ENCODE measurements at regions not wholly inside any gene's neighbourhood (a gene's known extent, or its start where the extent isn't known, plus 50 kb on each side); places are given as distances from the start of the nearest gene placed in this dataset.
A peak's percentile ranks its signal among the peaks of the same experiment; 100 is the strongest.

GRCh38 chr22:22386602-22387385 is 121.7 kb downstream of the ZNF280B start (continued):
- no peak for TF ChIP-seq SRSF9 (IDR thresholded peaks at IDR 0.05; ENCODE audit: borderline replicate concordance, insufficient read depth, low read depth, low read length, poor library complexity, severe bottlenecking)
- TF ChIP-seq CHCHD3 (CRISPR knock-in tag; IDR thresholded peaks at IDR 0.05): no peak
- no peak for TF ChIP-seq ZNF788 (CRISPR knock-in tag; IDR thresholded peaks at IDR 0.05; ENCODE audit: borderline replicate concordance)
- TF ChIP-seq HOXA9 (CRISPR knock-in tag; IDR thresholded peaks at IDR 0.05; ENCODE audit: borderline replicate concordance): peak; percentile 59; the same call in 1 of the 2 replicates
- TF ChIP-seq MLX (CRISPR knock-in tag; IDR thresholded peaks at IDR 0.05): no peak
- no peak for TF ChIP-seq ATRX (CRISPR knock-in tag; IDR thresholded peaks at IDR 0.05; ENCODE audit: borderline replicate concordance)
- TF ChIP-seq FOXA3 (CRISPR knock-in tag; IDR thresholded peaks at IDR 0.05): peak; percentile 98
- no peak for TF ChIP-seq RAD51 (IDR thresholded peaks at IDR 0.05; ENCODE audit: borderline replicate concordance)
- no peak for TF ChIP-seq ZNF101 (CRISPR knock-in tag; IDR thresholded peaks at IDR 0.05; ENCODE audit: borderline replicate concordance, low read depth)
- TF ChIP-seq HDAC1 (CRISPR knock-in tag; IDR thresholded peaks at IDR 0.05): peak; percentile 24
- TF ChIP-seq NFKBIZ (CRISPR knock-in tag; IDR thresholded peaks at IDR 0.05): 0 out of 2 replicates have a peak, but pooled peaks have one; percentile 32
- TF ChIP-seq CERS6 (CRISPR knock-in tag; IDR thresholded peaks at IDR 0.05): no peak
- no peak for TF ChIP-seq TSC22D2 (CRISPR knock-in tag; IDR thresholded peaks at IDR 0.05; ENCODE audit: borderline replicate concordance)
- no peak for TF ChIP-seq ZNF275 (CRISPR knock-in tag; IDR thresholded peaks at IDR 0.05; ENCODE audit: borderline replicate concordance)
- no peak for TF ChIP-seq ZSCAN12 (CRISPR knock-in tag; IDR thresholded peaks at IDR 0.05)
- peak; percentile 37; the same call in 1 of the 2 replicates for TF ChIP-seq ZNF3 (CRISPR knock-in tag; IDR thresholded peaks at IDR 0.05)
- TF ChIP-seq ZNF614 (CRISPR knock-in tag; IDR thresholded peaks at IDR 0.05; ENCODE audit: borderline replicate concordance): peak; percentile 53; the same call in 1 of the 2 replicates
- no peak for TF ChIP-seq BCL3 (CRISPR knock-in tag; IDR thresholded peaks at IDR 0.05)
- no peak for TF ChIP-seq MAFK (conservative IDR thresholded peaks at IDR 0.05 in 1 of 2, IDR thresholded peaks at IDR 0.05 in 1 of 2; ENCODE audit: low read length in 2 of 2)
- 0 out of 2 replicates have a peak, but pooled peaks have one; percentile 50 for TF ChIP-seq ARNT2 (CRISPR knock-in tag; IDR thresholded peaks at IDR 0.05; ENCODE audit: low read depth)
- no peak for TF ChIP-seq ZNF562 (CRISPR knock-in tag; IDR thresholded peaks at IDR 0.05; ENCODE audit: borderline replicate concordance)
- TF ChIP-seq ZGPAT (CRISPR knock-in tag; IDR thresholded peaks at IDR 0.05): peak; percentile 65
- peak; percentile 100 for TF ChIP-seq RXRB (CRISPR knock-in tag; IDR thresholded peaks at IDR 0.05; ENCODE audit: borderline replicate concordance)
- TF ChIP-seq KDM2A (CRISPR knock-in tag; IDR thresholded peaks at IDR 0.05; ENCODE audit: borderline replicate concordance, low read depth): no peak
- no peak for TF ChIP-seq ZNF367 (CRISPR knock-in tag; IDR thresholded peaks at IDR 0.05; ENCODE audit: borderline replicate concordance)

Data from HepG2 (cell line).